Suprapubic skin (tissue), 3 donors: ENCODE measurements at regions not wholly inside any gene's neighbourhood (a gene's known extent, or its start where the extent isn't known, plus 50 kb on each side); places are given as distances from the start of the nearest gene placed in this dataset.

Experiments
- EP300 ChIP-seq: sonication (generic); formaldehyde crosslinking; IDR thresholded peaks from one replicate; pipeline ENCODE4 v1.6.1; 2017; ENCODE audit warnings: antibody characterized with exemption
- POLR2A ChIP-seq, 2 donors: fragments of 450-650 bp; IDR thresholded peaks; one replicate each; pipeline ENCODE4 v1.6.1; 2017; ENCODE audit warnings: antibody characterized with exemption in 2 of 2, mild to moderate bottlenecking in 2 of 2, moderate library complexity in 2 of 2
- TF ChIP-seq, protein P1 (sequence below), 2 donors: fragments of 200-600 bp in 1 of 2; fragments of 450-650 bp in 1 of 2; sonication (generic) in 1 of 2; IDR thresholded peaks; one replicate each; pipeline ENCODE4 v1.5.1; 2016 to 2019; ENCODE audit warnings: antibody characterized with exemption in 2 of 2, mild to moderate bottlenecking in 1 of 2, moderate library complexity in 1 of 2

DNA sequence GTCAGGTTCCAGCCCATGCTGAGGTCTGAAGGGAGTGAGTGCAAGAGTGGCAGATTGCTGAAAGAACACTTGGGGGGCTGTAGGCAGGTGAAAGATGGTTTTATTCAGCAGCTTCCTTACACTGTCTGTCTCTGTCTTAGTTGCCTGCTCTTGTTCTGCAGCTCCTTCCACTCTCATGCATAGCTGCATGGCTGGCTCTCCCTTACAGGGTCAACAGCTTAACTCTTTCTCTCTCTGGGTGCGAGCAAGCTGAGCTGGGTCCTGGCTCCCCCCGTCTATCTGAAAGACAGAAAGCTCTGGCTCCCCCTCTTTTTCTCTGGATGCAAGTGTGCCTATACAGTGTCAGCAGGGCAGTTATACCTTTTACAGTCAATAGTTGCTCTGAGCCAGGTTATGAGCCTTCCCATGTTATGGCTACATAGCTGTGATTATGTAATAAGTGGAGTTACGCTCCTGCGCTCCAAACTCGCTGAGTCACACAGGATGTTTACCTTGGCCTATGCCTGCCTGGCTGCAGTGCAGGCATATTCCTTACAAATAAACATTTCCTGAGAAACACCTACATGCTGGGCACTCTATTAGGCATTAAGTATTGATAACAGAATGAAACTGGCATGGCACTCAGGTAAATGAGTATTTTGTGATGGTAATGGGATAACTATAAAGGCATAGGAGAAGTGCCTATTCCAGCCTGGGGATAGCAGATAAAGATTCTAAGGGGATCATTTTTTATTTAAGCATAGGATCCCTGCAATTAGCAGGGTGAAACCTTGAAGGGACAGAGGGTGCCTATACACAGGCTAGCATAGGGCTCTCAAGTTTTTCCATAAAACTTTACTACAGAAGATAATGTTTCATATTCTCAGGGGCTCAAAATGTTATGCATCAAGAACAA lies 826.9 kb upstream of the PCDH9 start:
- TF ChIP-seq, protein P1, sequence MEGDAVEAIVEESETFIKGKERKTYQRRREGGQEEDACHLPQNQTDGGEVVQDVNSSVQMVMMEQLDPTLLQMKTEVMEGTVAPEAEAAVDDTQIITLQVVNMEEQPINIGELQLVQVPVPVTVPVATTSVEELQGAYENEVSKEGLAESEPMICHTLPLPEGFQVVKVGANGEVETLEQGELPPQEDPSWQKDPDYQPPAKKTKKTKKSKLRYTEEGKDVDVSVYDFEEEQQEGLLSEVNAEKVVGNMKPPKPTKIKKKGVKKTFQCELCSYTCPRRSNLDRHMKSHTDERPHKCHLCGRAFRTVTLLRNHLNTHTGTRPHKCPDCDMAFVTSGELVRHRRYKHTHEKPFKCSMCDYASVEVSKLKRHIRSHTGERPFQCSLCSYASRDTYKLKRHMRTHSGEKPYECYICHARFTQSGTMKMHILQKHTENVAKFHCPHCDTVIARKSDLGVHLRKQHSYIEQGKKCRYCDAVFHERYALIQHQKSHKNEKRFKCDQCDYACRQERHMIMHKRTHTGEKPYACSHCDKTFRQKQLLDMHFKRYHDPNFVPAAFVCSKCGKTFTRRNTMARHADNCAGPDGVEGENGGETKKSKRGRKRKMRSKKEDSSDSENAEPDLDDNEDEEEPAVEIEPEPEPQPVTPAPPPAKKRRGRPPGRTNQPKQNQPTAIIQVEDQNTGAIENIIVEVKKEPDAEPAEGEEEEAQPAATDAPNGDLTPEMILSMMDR (IDR thresholded peaks at IDR 0.05) = no peak
- no peak for TF ChIP-seq EP300
- no peak for TF ChIP-seq POLR2A (IDR thresholded peaks at IDR 0.05)
